ENCODE measurements at regions not wholly inside any gene's neighbourhood (a gene's known extent, or its start where the extent isn't known, plus 50 kb on each side); places are given as distances from the start of the nearest gene placed in this dataset.
A peak's percentile ranks its signal among the peaks of the same experiment; 100 is the strongest.
"Not testable (repeated sequence)": the region's sequence is repeated elsewhere in the genome, so short reads cannot be mapped to it uniquely, and the experiment has no call there.

DNA sequence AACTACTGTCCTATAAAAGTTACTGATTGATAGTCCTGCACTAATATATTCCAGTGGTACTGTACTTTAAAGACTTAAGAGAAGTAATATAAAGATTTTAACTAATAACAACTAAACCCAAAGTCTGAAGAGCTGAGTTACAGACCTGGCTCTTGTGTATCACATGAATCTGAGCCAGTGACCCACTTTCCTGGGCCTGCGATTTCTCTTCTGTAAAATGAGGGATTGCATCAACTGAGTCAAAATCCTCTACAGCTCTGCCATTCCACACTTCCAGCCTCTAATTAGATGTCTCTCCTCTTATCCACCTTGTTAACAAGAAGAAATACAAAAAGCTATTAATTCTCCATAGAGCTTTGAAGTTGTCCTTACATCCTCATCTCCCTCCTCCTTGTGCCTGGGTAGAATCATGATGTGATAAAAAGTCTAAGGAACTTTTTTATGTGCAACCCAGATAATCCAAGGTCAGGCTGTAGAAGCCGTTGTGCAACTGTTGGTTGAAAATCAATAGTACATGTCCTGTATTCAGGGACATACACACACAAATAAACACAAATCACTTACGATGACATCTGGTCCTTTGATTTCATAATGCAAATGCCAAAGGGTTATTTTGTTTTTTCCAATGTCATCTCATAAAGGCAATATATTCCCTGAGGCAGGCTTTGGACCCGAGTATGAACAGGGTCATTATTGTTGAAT, 410.3 kb downstream of the KCNA4 start:
- TF ChIP-seq, protein P1, sequence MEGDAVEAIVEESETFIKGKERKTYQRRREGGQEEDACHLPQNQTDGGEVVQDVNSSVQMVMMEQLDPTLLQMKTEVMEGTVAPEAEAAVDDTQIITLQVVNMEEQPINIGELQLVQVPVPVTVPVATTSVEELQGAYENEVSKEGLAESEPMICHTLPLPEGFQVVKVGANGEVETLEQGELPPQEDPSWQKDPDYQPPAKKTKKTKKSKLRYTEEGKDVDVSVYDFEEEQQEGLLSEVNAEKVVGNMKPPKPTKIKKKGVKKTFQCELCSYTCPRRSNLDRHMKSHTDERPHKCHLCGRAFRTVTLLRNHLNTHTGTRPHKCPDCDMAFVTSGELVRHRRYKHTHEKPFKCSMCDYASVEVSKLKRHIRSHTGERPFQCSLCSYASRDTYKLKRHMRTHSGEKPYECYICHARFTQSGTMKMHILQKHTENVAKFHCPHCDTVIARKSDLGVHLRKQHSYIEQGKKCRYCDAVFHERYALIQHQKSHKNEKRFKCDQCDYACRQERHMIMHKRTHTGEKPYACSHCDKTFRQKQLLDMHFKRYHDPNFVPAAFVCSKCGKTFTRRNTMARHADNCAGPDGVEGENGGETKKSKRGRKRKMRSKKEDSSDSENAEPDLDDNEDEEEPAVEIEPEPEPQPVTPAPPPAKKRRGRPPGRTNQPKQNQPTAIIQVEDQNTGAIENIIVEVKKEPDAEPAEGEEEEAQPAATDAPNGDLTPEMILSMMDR (IDR thresholded peaks at IDR 0.05; ENCODE audit: borderline replicate concordance, extremely low read depth, insufficient read depth) = no peak
- Histone ChIP-seq H3K27ac (ENCODE audit: low read depth in 2 of 2, low read length in 2 of 2) (no peak overlapping the region), H3K27me3 (ENCODE audit: control insufficient read depth, insufficient read depth, low read length) (no peaks in the 10 kb centered on the region), H3K9ac (ENCODE audit: low read length in 3 of 3) (no peak overlapping the region), H3K36me3 (ENCODE audit: control insufficient read depth in 2 of 3, insufficient read depth in 3 of 3, low read length in 3 of 3) (no peaks in the 10 kb centered on the region), H3K4me3 (ENCODE audit: low read length in 3 of 3) (no peak overlapping the region), H3K4me1 (ENCODE audit: control insufficient read depth in 2 of 3, insufficient read depth in 2 of 3, low read depth in 1 of 3, low read length in 3 of 3) (no peaks in the 10 kb centered on the region), H3K9me3 (ENCODE audit: control insufficient read depth in 2 of 3, insufficient read depth in 1 of 3, low read length in 3 of 3) (no peaks in the 10 kb centered on the region)
- DNase-seq (no peak), FAIRE-seq (no peak)
- intact Hi-C loops (cut with DNase I) = no loop called here

DNA sequence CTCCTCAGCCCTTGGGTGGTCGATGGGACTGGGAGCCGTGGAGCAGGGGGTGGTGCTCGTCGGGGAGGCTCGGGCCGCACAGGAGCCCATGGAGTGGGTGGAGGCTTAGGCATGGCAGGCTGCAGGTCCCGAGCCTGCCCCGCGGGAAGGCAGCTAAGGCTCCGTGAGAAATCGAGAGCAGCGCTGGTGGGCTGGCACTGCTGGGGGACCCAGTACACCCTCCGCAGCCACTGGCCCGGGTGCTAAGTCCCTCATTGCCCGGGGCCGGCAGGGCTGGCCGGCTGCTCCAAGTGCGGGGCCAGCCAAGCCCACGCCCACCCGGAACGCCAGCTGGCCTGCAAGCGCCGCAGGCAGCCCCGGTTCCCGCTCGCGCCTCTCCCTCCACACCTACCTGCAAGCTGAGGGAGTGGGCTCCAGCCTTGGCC, 416.7 kb downstream of the KCNA4 start:
- H3K4me1 ChIP-seq (ENCODE audit: control insufficient read depth in 2 of 3, insufficient read depth in 2 of 3, low read depth in 1 of 3, low read length in 3 of 3); H3K27me3 ChIP-seq (ENCODE audit: control insufficient read depth, insufficient read depth, low read length); FAIRE-seq; H3K36me3 ChIP-seq (ENCODE audit: control insufficient read depth in 2 of 3, insufficient read depth in 3 of 3, low read length in 3 of 3); H3K9ac ChIP-seq (ENCODE audit: low read length in 3 of 3); intact Hi-C loops (cut with DNase I); H3K9me3 ChIP-seq (ENCODE audit: control insufficient read depth in 2 of 3, insufficient read depth in 1 of 3, low read length in 3 of 3); H3K27ac ChIP-seq (ENCODE audit: low read depth in 2 of 2, low read length in 2 of 2); H3K4me3 ChIP-seq (ENCODE audit: low read length in 3 of 3): not testable (repeated sequence)
- peak in 1 of 5 donors; percentile 46 for DNase-seq

DNA sequence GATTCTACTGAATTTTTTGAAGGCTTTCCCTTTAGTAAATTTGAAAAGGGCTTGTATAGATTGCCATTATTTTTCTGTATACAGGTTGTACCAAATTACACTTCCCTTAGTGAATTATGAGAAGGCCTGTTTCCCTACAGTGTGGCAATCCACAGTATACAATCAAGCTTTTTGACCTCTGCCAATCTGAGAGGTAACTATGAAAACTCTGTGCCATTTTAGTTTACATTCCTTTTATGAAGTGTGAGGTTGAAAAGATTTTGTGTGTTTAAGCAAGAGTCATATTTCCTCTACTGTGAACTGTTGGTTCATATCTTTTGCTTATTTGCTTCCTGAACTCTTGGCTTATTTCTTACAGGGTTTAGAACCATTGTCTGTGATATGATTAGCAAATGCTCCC, 432.5 kb downstream of the KCNA4 start:
- H3K27me3 ChIP-seq (ENCODE audit: control insufficient read depth, insufficient read depth, low read length) = no peaks in the 10 kb centered on the region
- FAIRE-seq (no peak), DNase-seq (no peak)
- TF ChIP-seq, protein P1 (IDR thresholded peaks at IDR 0.05; ENCODE audit: borderline replicate concordance, extremely low read depth, insufficient read depth) = no peak
- intact Hi-C loops (cut with DNase I) = no loop called here
- no peak overlapping the region for H3K4me3 ChIP-seq (ENCODE audit: low read length in 3 of 3)
- H3K36me3 ChIP-seq (ENCODE audit: control insufficient read depth in 2 of 3, insufficient read depth in 3 of 3, low read length in 3 of 3) = no peaks in the 10 kb centered on the region
- no peak overlapping the region for H3K27ac ChIP-seq (ENCODE audit: low read depth in 2 of 2, low read length in 2 of 2)
- H3K9ac ChIP-seq (ENCODE audit: low read length in 3 of 3) = no peak overlapping the region
- no peaks in the 10 kb centered on the region for H3K9me3 ChIP-seq (ENCODE audit: control insufficient read depth in 2 of 3, insufficient read depth in 1 of 3, low read length in 3 of 3)
- no peaks in the 10 kb centered on the region for H3K4me1 ChIP-seq (ENCODE audit: control insufficient read depth in 2 of 3, insufficient read depth in 2 of 3, low read depth in 1 of 3, low read length in 3 of 3)

DNA sequence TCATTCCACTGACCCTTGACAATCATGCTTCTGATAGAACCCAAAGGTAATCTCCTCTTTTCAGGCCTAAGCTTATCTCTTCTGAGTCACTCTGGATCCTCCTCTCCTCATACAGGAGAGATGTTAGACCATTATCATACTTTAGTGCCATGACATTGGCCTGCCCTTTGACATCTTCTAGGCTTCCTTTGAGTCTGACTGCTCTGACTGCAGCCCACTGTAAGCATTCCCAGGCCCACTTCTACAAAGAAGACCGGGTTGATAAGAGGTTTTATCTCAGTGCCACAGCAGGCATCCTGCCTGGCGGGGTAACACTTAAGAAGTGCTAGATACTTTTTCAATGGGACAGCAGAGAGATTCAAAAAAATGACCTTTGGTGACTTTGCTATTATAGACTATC, 438.0 kb downstream of the KCNA4 start:
- no peaks in the 10 kb centered on the region for H3K9me3 ChIP-seq (ENCODE audit: control insufficient read depth in 2 of 3, insufficient read depth in 1 of 3, low read length in 3 of 3)
- H3K27me3 ChIP-seq (ENCODE audit: control insufficient read depth, insufficient read depth, low read length) = no peaks in the 10 kb centered on the region
- no peak overlapping the region for H3K27ac ChIP-seq (ENCODE audit: low read depth in 2 of 2, low read length in 2 of 2)
- DNase-seq (no peak), FAIRE-seq (no peak)
- intact Hi-C loops (cut with DNase I) = no loop called here
- H3K4me3 ChIP-seq (ENCODE audit: low read length in 3 of 3) = no peak overlapping the region
- TF ChIP-seq, protein P1 (IDR thresholded peaks at IDR 0.05; ENCODE audit: borderline replicate concordance, extremely low read depth, insufficient read depth) = no peak
- H3K36me3 ChIP-seq (ENCODE audit: control insufficient read depth in 2 of 3, insufficient read depth in 3 of 3, low read length in 3 of 3) = no peaks in the 10 kb centered on the region
- no peaks in the 10 kb centered on the region for H3K4me1 ChIP-seq (ENCODE audit: control insufficient read depth in 2 of 3, insufficient read depth in 2 of 3, low read depth in 1 of 3, low read length in 3 of 3)
- no peak overlapping the region for H3K9ac ChIP-seq (ENCODE audit: low read length in 3 of 3)

Data from kidney (tissue), 13 donors.